Testis (tissue), 2 donors: ENCODE measurements at regions not wholly inside any gene's neighbourhood (a gene's known extent, or its start where the extent isn't known, plus 50 kb on each side); places are given as distances from the start of the nearest gene placed in this dataset.
"Not testable (repeated sequence)": the region's sequence is repeated elsewhere in the genome, so short reads cannot be mapped to it uniquely, and the experiment has no call there.

Experiments used
- DNase-seq: peaks from one replicate; pipeline ENCODE4 v3.0.0-alpha.2; 2019
- H3K27ac ChIP-seq, 2 donors: fragments of 200-600 bp; sonication (generic); one replicate each; pipeline ENCODE4 v1.5.1; 2019
- H3K27me3 ChIP-seq: fragments of 200-600 bp; sonication (generic); one replicate; pipeline ENCODE4 v1.5.1; 2019
- H3K36me3 ChIP-seq: fragments of 200-600 bp; sonication (generic); one replicate; pipeline ENCODE4 v1.5.1; 2017; ENCODE audit warnings: low read depth; ENCODE audit errors: missing control alignments
- H3K4me1 ChIP-seq: fragments of 200-600 bp; sonication (generic); one replicate; pipeline ENCODE4 v1.5.1; 2019
- H3K4me3 ChIP-seq, 2 donors: fragments of 200-600 bp; sonication (generic); one replicate each; pipeline ENCODE4 v1.5.1; 2017 to 2019
- H3K9me3 ChIP-seq: fragments of 200-600 bp; sonication (generic); one replicate; pipeline ENCODE4 v1.5.1; 2017
- POLR2A ChIP-seq: fragments of 450-650 bp; IDR thresholded peaks from one replicate; pipeline ENCODE4 v1.6.1; 2017; ENCODE audit warnings: antibody characterized with exemption, mild to moderate bottlenecking, moderate library complexity
- WGBS, 2 donors: methylation state at CpG; one replicate each; pipeline ENCODE4 v1.1.5; 2018; 5-methylcytosine and 5-hydroxymethylcytosine counted together
- intact Hi-C: fragments of 100-400 bp; cut with DNase I; formaldehyde crosslinking; loops from one replicate; pipeline ENCODE4 v1.15.1; 2023; ENCODE audit warnings: low total_unique reads
- TF ChIP-seq, protein P1 (sequence below), 3 experiments: fragments of 450-650 bp in 2 of 3; fragments of 200-600 bp in 1 of 3; sonication (generic) in 1 of 3; IDR thresholded peaks; one replicate each; pipeline ENCODE4 v1.5.1; 2016 to 2019; ENCODE audit warnings: antibody characterized with exemption in 3 of 3, mild to moderate bottlenecking in 2 of 3, moderate library complexity in 1 of 3

DNA sequence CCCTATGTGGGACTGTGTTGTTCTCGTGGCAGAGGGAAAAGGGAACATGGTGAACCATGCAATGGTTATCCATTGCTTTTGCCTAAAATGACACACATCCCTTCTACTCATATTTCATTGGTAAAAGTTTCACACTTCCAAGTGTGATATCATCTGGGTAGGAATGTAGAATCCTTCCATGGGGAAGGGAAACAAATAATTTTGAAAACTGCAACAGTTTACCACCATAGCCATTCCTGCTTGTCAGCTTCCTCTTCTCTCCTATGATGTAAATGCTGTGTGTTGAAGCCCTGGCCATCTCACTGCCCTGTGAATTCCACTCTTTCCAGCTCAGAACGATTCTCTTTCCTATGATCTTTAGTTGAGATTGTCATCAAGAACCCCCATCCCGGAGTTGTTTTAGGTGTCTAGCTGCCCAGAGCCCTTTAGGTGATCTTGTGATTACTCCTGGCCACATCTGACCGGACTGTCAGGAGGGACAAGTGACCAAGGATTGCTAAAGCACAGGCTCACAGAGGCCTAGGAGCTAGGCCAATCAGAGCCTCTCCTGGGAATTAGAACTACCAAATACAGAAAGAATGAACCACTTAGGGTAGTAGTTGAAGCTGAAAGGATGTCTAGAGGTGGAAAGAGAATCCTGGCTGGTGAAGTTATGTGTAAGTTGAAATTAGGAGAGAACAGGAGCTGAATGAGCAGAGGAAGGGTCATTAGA is 84.6 kb downstream of the VCPKMT start:
- Histone ChIP-seq H3K36me3 (no peaks in the 10 kb centered on the region), H3K4me3 (no peak overlapping the region), H3K4me1 (no peaks in the 10 kb centered on the region), H3K9me3 (no peaks in the 10 kb centered on the region), H3K27ac (no peak overlapping the region), H3K27me3 (no peaks in the 10 kb centered on the region)
- intact Hi-C loops: no loop called here
- 80 to 83% methylated on average over 4 of the region's 4 CpGs for WGBS, 2 donors
- TF ChIP-seq, protein P1, sequence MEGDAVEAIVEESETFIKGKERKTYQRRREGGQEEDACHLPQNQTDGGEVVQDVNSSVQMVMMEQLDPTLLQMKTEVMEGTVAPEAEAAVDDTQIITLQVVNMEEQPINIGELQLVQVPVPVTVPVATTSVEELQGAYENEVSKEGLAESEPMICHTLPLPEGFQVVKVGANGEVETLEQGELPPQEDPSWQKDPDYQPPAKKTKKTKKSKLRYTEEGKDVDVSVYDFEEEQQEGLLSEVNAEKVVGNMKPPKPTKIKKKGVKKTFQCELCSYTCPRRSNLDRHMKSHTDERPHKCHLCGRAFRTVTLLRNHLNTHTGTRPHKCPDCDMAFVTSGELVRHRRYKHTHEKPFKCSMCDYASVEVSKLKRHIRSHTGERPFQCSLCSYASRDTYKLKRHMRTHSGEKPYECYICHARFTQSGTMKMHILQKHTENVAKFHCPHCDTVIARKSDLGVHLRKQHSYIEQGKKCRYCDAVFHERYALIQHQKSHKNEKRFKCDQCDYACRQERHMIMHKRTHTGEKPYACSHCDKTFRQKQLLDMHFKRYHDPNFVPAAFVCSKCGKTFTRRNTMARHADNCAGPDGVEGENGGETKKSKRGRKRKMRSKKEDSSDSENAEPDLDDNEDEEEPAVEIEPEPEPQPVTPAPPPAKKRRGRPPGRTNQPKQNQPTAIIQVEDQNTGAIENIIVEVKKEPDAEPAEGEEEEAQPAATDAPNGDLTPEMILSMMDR (IDR thresholded peaks at IDR 0.05): no peak
- no peak for TF ChIP-seq POLR2A
- DNase-seq: no peak

GRCh38 chr14:50032462-50033167 is 83.8 kb downstream of the VCPKMT start:
- DNase-seq, H3K27ac ChIP-seq, intact Hi-C loops, H3K27me3 ChIP-seq, H3K4me1 ChIP-seq, H3K36me3 ChIP-seq, H3K9me3 ChIP-seq, H3K4me3 ChIP-seq: not testable (repeated sequence)
- 87 to 94% methylated on average over 8 of the region's 8 CpGs for WGBS, 2 donors

DNA sequence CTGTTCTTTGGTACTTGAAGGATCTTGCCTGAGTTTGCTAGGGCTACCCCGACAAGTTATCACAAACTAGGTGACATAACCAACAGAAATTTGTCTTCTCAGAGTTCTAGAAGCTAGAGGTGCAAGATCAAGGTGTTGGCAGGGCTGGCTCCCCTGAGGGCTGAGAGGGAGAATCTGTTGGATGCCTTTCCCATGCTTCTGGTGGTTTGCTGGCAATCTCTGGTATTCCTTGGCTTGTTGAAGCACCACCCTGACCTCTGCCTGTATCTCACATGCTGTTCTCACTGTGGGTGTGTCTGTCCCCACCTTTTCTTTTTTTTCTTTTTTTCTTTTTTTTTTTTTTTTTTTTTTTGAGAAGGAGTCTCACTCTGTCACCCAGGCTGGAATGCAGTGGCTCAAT is 81.2 kb downstream of the VCPKMT start:
- Histone ChIP-seq H3K27ac (no peak overlapping the region), H3K4me1 (no peaks in the 10 kb centered on the region), H3K36me3 (no peaks in the 10 kb centered on the region), H3K27me3 (no peaks in the 10 kb centered on the region), H3K4me3 (no peak overlapping the region), H3K9me3 (no peaks in the 10 kb centered on the region)
- WGBS, 2 donors: 82 to 89% methylated on average over 1 of the region's 1 CpG
- intact Hi-C loops: no loop called here
- TF ChIP-seq, protein P1 (IDR thresholded peaks at IDR 0.05): no peak
- TF ChIP-seq POLR2A: no peak
- no peak for DNase-seq

GRCh38 chr14:50036211-50036610 is 80.2 kb downstream of the VCPKMT start:
- 55 to 93% methylated on average over 3 of the region's 3 CpGs for WGBS, 2 donors
- no peaks in the 10 kb centered on the region for H3K9me3 ChIP-seq
- H3K36me3 ChIP-seq: no peaks in the 10 kb centered on the region
- no peak overlapping the region for H3K4me3 ChIP-seq
- H3K27me3 ChIP-seq: no peaks in the 10 kb centered on the region
- no peaks in the 10 kb centered on the region for H3K4me1 ChIP-seq
- intact Hi-C loops: no loop called here
- DNase-seq: no peak
- H3K27ac ChIP-seq: no peak overlapping the region
- no peak for TF ChIP-seq POLR2A
- TF ChIP-seq, protein P1 (IDR thresholded peaks at IDR 0.05): no peak

DNA sequence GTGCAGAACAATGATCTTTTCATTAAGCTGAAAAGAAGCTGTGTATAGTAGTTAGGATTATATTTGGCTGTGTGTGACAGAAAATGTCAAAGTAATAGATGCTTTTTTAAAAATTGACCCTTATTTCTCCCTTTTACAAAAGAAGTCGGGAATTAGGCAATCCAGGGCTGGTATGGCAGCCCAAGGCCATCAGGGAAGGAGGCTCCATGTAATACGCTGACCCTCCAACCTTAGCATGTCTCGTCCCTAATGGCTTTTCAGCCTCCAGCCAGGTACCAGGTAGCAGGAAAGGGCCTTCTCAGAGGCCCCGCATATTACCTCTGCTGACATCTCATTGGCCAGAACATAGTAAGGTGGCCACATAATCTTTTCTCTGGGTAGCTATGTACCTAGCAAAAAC is 79.7 kb downstream of the VCPKMT start:
- no peak for DNase-seq
- WGBS, 2 donors: 90 to 100% methylated on average over 4 of the region's 4 CpGs
- Histone ChIP-seq H3K27ac (no peak overlapping the region), H3K9me3 (no peaks in the 10 kb centered on the region), H3K4me3 (no peak overlapping the region), H3K27me3 (no peaks in the 10 kb centered on the region), H3K4me1 (no peaks in the 10 kb centered on the region), H3K36me3 (no peaks in the 10 kb centered on the region)
- TF ChIP-seq, protein P1 (IDR thresholded peaks at IDR 0.05): no peak
- TF ChIP-seq POLR2A: no peak
- intact Hi-C loops: no loop called here
